ENCODE measurements at regions not wholly inside any gene's neighbourhood (a gene's known extent, or its start where the extent isn't known, plus 50 kb on each side); places are given as distances from the start of the nearest gene placed in this dataset.

- no peak for DNase-seq
- Histone ChIP-seq H3K27ac (no peak overlapping the region), H3K9me3 (no peaks in the 10 kb centered on the region), H3K4me1 (peaks cover 0 to 8% (median 0%) of the 10 kb centered on the region in 4 donors), H3K27me3 (no peaks in the 10 kb centered on the region), H3K4me3 (no peak overlapping the region), H3K36me3 (no peaks in the 10 kb centered on the region)
- WGBS, 2 donors (ENCODE audit: low coverage in 1 of 2) = 82 to 88% methylated on average over 2 to 4 of the region's 4 CpGs
- in situ Hi-C loops (cut with MboI; ENCODE audit: low pct_ligation_motif_present in 1 of 4, low pct_unique_long_range_greater_than_20kb in 1 of 4, low sequenced_read_pairs in 3 of 4) = no loop called here
- no peak for TF ChIP-seq EP300 (IDR thresholded peaks at IDR 0.05; ENCODE audit: low read depth)
- TF ChIP-seq CTCF (IDR thresholded peaks at IDR 0.05) = no peak
- TF ChIP-seq POLR2A (IDR thresholded peaks at IDR 0.05) = no peak
- no peak for TF ChIP-seq POLR2AphosphoS5 (IDR thresholded peaks at IDR 0.05)
- intact Hi-C loops (cut with DNase I; ENCODE audit: low total_unique reads) = no loop called here
These were observed 189.7 kb upstream of the ZFHX3 start for GRCh38 chr16:73237601-73238000.

- in situ Hi-C loops (cut with MboI; ENCODE audit: low pct_ligation_motif_present in 1 of 4, low pct_unique_long_range_greater_than_20kb in 1 of 4, low sequenced_read_pairs in 3 of 4) (no loop called here), intact Hi-C loops (cut with DNase I; ENCODE audit: low total_unique reads) (no loop called here)
- Histone ChIP-seq H3K27me3 (no peaks in the 10 kb centered on the region), H3K36me3 (no peaks in the 10 kb centered on the region), H3K9me3 (no peaks in the 10 kb centered on the region), H3K4me1 (peaks cover 0 to 12% (median 0%) of the 10 kb centered on the region in 4 donors), H3K4me3 (no peak overlapping the region), H3K27ac (no peak overlapping the region)
- WGBS, 2 donors (ENCODE audit: low coverage in 1 of 2) = 80 to 100% methylated on average over 2 to 5 of the region's 5 CpGs
- TF ChIP-seq CTCF (IDR thresholded peaks at IDR 0.05) (no peak), POLR2AphosphoS5 (IDR thresholded peaks at IDR 0.05) (no peak), EP300 (IDR thresholded peaks at IDR 0.05; ENCODE audit: low read depth) (no peak), POLR2A (IDR thresholded peaks at IDR 0.05) (no peak)
- no peak for DNase-seq
These were observed 186.6 kb upstream of the ZFHX3 start for GRCh38 chr16:73234496-73234895.

GRCh38 chr16:73233846-73234424 lies 186.0 kb upstream of the ZFHX3 start:
- in situ Hi-C loops (cut with MboI; ENCODE audit: low pct_ligation_motif_present in 1 of 4, low pct_unique_long_range_greater_than_20kb in 1 of 4, low sequenced_read_pairs in 3 of 4) = no loop called here
- intact Hi-C loops (cut with DNase I; ENCODE audit: low total_unique reads) = no loop called here

DNA sequence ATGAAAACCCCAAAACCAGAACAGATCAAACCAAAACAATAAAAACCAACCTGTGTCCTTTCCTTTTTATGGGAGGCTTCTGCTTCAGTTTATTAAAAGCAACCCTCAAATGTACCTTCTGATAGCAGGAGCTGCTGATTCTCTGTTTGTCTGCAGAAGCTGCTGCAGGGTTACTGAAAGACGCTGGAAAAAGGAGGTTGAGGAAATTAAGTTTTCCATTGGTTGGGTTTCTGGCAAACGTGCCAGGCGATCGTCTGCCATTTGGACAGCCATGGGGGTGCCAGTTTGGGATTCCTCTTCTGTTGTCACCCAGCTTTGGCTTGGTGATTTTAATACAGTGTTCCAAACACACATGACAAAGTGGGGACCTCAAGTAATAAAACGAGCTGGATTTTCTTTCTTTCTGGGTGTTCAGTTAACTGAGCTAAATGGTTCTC lies 185.4 kb upstream of the ZFHX3 start:
- peak overlapping the region in 1 of 4 donors; percentile 23 for H3K4me3 ChIP-seq
- no peaks in the 10 kb centered on the region for H3K36me3 ChIP-seq
- in situ Hi-C loops (cut with MboI; ENCODE audit: low pct_ligation_motif_present in 1 of 4, low pct_unique_long_range_greater_than_20kb in 1 of 4, low sequenced_read_pairs in 3 of 4) = no loop called here
- peaks cover 0 to 12% (median 0%) of the 10 kb centered on the region in 4 donors for H3K4me1 ChIP-seq
- intact Hi-C loops (cut with DNase I; ENCODE audit: low total_unique reads) = no loop called here
- H3K27ac ChIP-seq = no peak overlapping the region
- no peaks in the 10 kb centered on the region for H3K27me3 ChIP-seq
- TF ChIP-seq EP300 (IDR thresholded peaks at IDR 0.05; ENCODE audit: low read depth) (no peak), CTCF (IDR thresholded peaks at IDR 0.05) (no peak), POLR2AphosphoS5 (IDR thresholded peaks at IDR 0.05) (no peak), POLR2A (IDR thresholded peaks at IDR 0.05) (no peak)
- WGBS, 2 donors (ENCODE audit: low coverage in 1 of 2) = 52 to 69% methylated on average over 5 of the region's 5 CpGs
- H3K9me3 ChIP-seq = no peaks in the 10 kb centered on the region
- DNase-seq = no peak

More at GRCh38 chr16:73233846-73234424, 186.0 kb upstream of the ZFHX3 start:
- no peak overlapping the region for H3K4me3 ChIP-seq
- peaks cover 0 to 12% (median 0%) of the 10 kb centered on the region in 4 donors for H3K4me1 ChIP-seq
- H3K27me3 ChIP-seq = no peaks in the 10 kb centered on the region
- no peaks in the 10 kb centered on the region for H3K36me3 ChIP-seq
- no peaks in the 10 kb centered on the region for H3K9me3 ChIP-seq
- DNase-seq = no peak
- H3K27ac ChIP-seq = no peak overlapping the region
- 78 to 81% methylated on average over 9 to 11 of the region's 11 CpGs for WGBS, 2 donors (ENCODE audit: low coverage in 1 of 2)
- TF ChIP-seq CTCF (IDR thresholded peaks at IDR 0.05) = no peak
- TF ChIP-seq POLR2A (IDR thresholded peaks at IDR 0.05) = no peak
- TF ChIP-seq POLR2AphosphoS5 (IDR thresholded peaks at IDR 0.05) = no peak
- TF ChIP-seq EP300 (IDR thresholded peaks at IDR 0.05; ENCODE audit: low read depth) = no peak
